ENCODE measurements at regions not wholly inside any gene's neighbourhood (a gene's known extent, or its start where the extent isn't known, plus 50 kb on each side); places are given as distances from the start of the nearest gene placed in this dataset.

- no peak for TF ChIP-seq CTCF (IDR thresholded peaks at IDR 0.05)
- TF ChIP-seq POLR2A (IDR thresholded peaks at IDR 0.05): no peak
Observed at GRCh38 chr13:22749626-22750025, 431.2 kb upstream of the SGCG start.
